ENCODE measurements at regions not wholly inside any gene's neighbourhood (a gene's known extent, or its start where the extent isn't known, plus 50 kb on each side); places are given as distances from the start of the nearest gene placed in this dataset.
"Not testable (repeated sequence)": the region's sequence is repeated elsewhere in the genome, so short reads cannot be mapped to it uniquely, and the experiment has no call there.

GRCh38 chr15:75114327-75114726 is 87.4 kb upstream of the C15orf39 start:
- peaks cover 49% of the 10 kb centered on the region for H3K4me1 ChIP-seq (ENCODE audit: low read length)
- peaks cover 47% of the 10 kb centered on the region for H3K27me3 ChIP-seq (ENCODE audit: low read depth, low read length)
- TF ChIP-seq, protein P1, sequence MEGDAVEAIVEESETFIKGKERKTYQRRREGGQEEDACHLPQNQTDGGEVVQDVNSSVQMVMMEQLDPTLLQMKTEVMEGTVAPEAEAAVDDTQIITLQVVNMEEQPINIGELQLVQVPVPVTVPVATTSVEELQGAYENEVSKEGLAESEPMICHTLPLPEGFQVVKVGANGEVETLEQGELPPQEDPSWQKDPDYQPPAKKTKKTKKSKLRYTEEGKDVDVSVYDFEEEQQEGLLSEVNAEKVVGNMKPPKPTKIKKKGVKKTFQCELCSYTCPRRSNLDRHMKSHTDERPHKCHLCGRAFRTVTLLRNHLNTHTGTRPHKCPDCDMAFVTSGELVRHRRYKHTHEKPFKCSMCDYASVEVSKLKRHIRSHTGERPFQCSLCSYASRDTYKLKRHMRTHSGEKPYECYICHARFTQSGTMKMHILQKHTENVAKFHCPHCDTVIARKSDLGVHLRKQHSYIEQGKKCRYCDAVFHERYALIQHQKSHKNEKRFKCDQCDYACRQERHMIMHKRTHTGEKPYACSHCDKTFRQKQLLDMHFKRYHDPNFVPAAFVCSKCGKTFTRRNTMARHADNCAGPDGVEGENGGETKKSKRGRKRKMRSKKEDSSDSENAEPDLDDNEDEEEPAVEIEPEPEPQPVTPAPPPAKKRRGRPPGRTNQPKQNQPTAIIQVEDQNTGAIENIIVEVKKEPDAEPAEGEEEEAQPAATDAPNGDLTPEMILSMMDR (IDR thresholded peaks at IDR 0.05; ENCODE audit: low read depth, low read length), result no peak
- no peak for TF ChIP-seq EZH2phosphoT487 (IDR thresholded peaks at IDR 0.05; ENCODE audit: low read depth)
- H2AFZ ChIP-seq (ENCODE audit: low read depth, low read length), result no peak overlapping the region
- no peak overlapping the region; the same call in 1 of the 2 replicates for H3K4me3 ChIP-seq (ENCODE audit: low read length)
- no peaks in the 10 kb centered on the region for H4K20me1 ChIP-seq (ENCODE audit: insufficient read depth, low read length)
- no peak overlapping the region for H3K9ac ChIP-seq (ENCODE audit: low read length)
- H3K79me2 ChIP-seq (ENCODE audit: low read length), result no peaks in the 10 kb centered on the region
- no peaks in the 10 kb centered on the region for H3K36me3 ChIP-seq (replicated peaks; ENCODE audit: low read depth, low read length)
- H3K4me2 ChIP-seq (ENCODE audit: low read length), result peak overlapping the region; percentile 19
- H3K27ac ChIP-seq (ENCODE audit: low read length), result no peak overlapping the region
- H3K9me3 ChIP-seq (ENCODE audit: insufficient read depth, low read length), result no peaks in the 10 kb centered on the region; the same call in 1 of the 2 replicates

- Histone ChIP-seq H3K9ac (ENCODE audit: low read length) (no peak overlapping the region), H3K27ac (ENCODE audit: low read length) (no peak overlapping the region), H4K20me1 (ENCODE audit: insufficient read depth, low read length) (no peaks in the 10 kb centered on the region), H3K4me2 (ENCODE audit: low read length) (peak overlapping the region; percentile 2; the same call in 1 of the 2 replicates), H3K27me3 (ENCODE audit: low read depth, low read length) (peaks cover 42% of the 10 kb centered on the region), H2AFZ (ENCODE audit: low read depth, low read length) (no peak overlapping the region), H3K4me3 (ENCODE audit: low read length) (no peak overlapping the region), H3K79me2 (ENCODE audit: low read length) (no peaks in the 10 kb centered on the region), H3K9me3 (ENCODE audit: insufficient read depth, low read length) (no peaks in the 10 kb centered on the region; the same call in 1 of the 2 replicates), H3K4me1 (ENCODE audit: low read length) (peaks cover 47% of the 10 kb centered on the region), H3K36me3 (replicated peaks; ENCODE audit: low read depth, low read length) (no peaks in the 10 kb centered on the region)
- no peak for TF ChIP-seq EZH2phosphoT487 (IDR thresholded peaks at IDR 0.05; ENCODE audit: low read depth)
- TF ChIP-seq, protein P1 (IDR thresholded peaks at IDR 0.05; ENCODE audit: low read depth, low read length), result no peak
These were observed 86.9 kb upstream of the C15orf39 start for GRCh38 chr15:75114796-75115195.

DNA sequence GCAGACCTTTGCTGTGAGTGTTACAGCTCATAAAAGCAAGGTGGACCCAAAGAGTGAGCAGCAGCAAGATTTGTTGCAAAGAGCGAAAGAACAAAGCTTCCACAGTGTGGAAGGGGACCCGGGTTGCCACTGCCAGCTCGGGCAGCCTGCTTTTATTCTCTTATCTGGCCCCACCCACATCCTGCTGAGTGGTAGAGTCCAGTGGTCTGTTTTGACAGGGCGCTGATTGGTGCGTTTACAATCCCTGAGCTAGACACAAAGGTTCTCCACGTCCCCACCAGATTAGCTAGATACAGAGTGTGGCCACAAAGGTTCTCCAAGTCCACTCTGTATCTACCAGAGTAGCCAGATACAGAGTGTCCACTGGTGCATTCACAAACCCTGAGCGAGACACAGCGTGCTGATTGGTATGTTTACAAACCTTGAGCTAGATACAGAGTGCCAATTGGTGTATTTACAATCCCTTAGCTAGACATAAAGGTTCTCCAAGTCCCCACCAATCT is 86.2 kb upstream of the C15orf39 start:
- not testable (repeated sequence) for H2AFZ ChIP-seq (ENCODE audit: low read depth, low read length); H3K27ac ChIP-seq (ENCODE audit: low read length); H3K9me3 ChIP-seq (ENCODE audit: insufficient read depth, low read length); H3K36me3 ChIP-seq (replicated peaks; ENCODE audit: low read depth, low read length); H3K4me2 ChIP-seq (ENCODE audit: low read length); H4K20me1 ChIP-seq (ENCODE audit: insufficient read depth, low read length); H3K79me2 ChIP-seq (ENCODE audit: low read length); H3K9ac ChIP-seq (ENCODE audit: low read length); H3K4me3 ChIP-seq (ENCODE audit: low read length)
- peaks cover 41% of the 10 kb centered on the region for H3K4me1 ChIP-seq (ENCODE audit: low read length)
- H3K27me3 ChIP-seq (ENCODE audit: low read depth, low read length), result peaks cover 36% of the 10 kb centered on the region

DNA sequence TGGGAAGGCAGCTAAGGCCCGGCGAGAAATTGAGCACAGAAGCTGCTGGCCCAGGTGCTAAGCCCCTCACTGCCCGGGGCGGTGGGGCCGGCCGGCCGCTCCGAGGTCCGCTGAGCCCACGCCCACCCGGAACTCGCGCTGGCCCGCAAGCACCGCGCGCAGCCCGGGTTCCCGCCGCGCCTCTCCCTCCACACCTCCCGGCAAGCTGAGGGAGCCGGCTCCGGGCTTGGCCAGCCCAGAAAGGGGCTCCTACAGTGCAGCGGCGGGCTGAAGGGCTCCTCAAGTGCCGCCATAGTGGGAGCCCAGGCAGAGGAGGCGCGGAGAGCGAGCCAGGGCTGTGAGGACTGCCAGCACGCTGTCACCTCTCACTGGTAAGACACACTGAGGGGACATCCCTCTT is 85.5 kb upstream of the C15orf39 start:
- not testable (repeated sequence) for H2AFZ ChIP-seq (ENCODE audit: low read depth, low read length); H3K4me2 ChIP-seq (ENCODE audit: low read length); H3K4me3 ChIP-seq (ENCODE audit: low read length); H4K20me1 ChIP-seq (ENCODE audit: insufficient read depth, low read length); H3K9ac ChIP-seq (ENCODE audit: low read length); H3K9me3 ChIP-seq (ENCODE audit: insufficient read depth, low read length); H3K36me3 ChIP-seq (replicated peaks; ENCODE audit: low read depth, low read length); H3K27ac ChIP-seq (ENCODE audit: low read length); H3K79me2 ChIP-seq (ENCODE audit: low read length)
- Histone ChIP-seq H3K27me3 (ENCODE audit: low read depth, low read length) (peaks cover 29% of the 10 kb centered on the region), H3K4me1 (ENCODE audit: low read length) (peaks cover 34% of the 10 kb centered on the region)

DNA sequence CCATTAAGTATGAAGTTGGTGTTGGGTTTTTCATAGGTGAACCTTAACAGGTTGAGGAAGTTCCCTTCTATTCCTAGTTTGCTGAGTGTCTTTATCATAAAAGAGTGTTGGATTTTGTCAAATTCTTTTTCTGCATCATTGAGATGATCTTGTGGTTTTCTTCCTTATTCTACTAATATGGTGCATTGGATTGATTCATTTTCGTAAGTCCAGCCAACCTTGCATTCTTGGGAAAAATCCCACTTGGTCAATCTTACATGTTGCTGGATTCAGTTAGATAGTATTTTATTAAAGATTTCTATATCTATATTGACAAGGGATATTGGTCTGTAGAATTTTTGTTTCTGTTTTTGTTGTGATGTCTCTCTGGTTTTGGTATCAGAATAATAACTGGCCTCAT is 83.7 kb upstream of the C15orf39 start:
- Histone ChIP-seq H3K4me1 (ENCODE audit: low read length) (peaks cover 19% of the 10 kb centered on the region), H4K20me1 (ENCODE audit: insufficient read depth, low read length) (no peaks in the 10 kb centered on the region), H3K9ac (ENCODE audit: low read length) (no peak overlapping the region), H3K4me2 (ENCODE audit: low read length) (no peak overlapping the region), H3K4me3 (ENCODE audit: low read length) (no peak overlapping the region), H3K9me3 (ENCODE audit: insufficient read depth, low read length) (no peaks in the 10 kb centered on the region; the same call in 1 of the 2 replicates), H2AFZ (ENCODE audit: low read depth, low read length) (no peak overlapping the region), H3K27me3 (ENCODE audit: low read depth, low read length) (peaks cover 33% of the 10 kb centered on the region), H3K79me2 (ENCODE audit: low read length) (no peaks in the 10 kb centered on the region), H3K36me3 (replicated peaks; ENCODE audit: low read depth, low read length) (no peaks in the 10 kb centered on the region), H3K27ac (ENCODE audit: low read length) (no peak overlapping the region)
- no peak for TF ChIP-seq EZH2phosphoT487 (IDR thresholded peaks at IDR 0.05; ENCODE audit: low read depth)
- TF ChIP-seq, protein P1 (IDR thresholded peaks at IDR 0.05; ENCODE audit: low read depth, low read length), result no peak

GRCh38 chr15:75119312-75119711 is 82.4 kb upstream of the C15orf39 start:
- not testable (repeated sequence) for H3K9ac ChIP-seq (ENCODE audit: low read length); H4K20me1 ChIP-seq (ENCODE audit: insufficient read depth, low read length); H3K27ac ChIP-seq (ENCODE audit: low read length); H3K4me2 ChIP-seq (ENCODE audit: low read length); H3K79me2 ChIP-seq (ENCODE audit: low read length); H3K9me3 ChIP-seq (ENCODE audit: insufficient read depth, low read length); H3K4me3 ChIP-seq (ENCODE audit: low read length); H2AFZ ChIP-seq (ENCODE audit: low read depth, low read length); H3K36me3 ChIP-seq (replicated peaks; ENCODE audit: low read depth, low read length)
- peaks cover 14% of the 10 kb centered on the region for H3K4me1 ChIP-seq (ENCODE audit: low read length)
- H3K27me3 ChIP-seq (ENCODE audit: low read depth, low read length), result peaks cover 27% of the 10 kb centered on the region
